ENCODE measurements at regions not wholly inside any gene's neighbourhood (a gene's known extent, or its start where the extent isn't known, plus 50 kb on each side); places are given as distances from the start of the nearest gene placed in this dataset.

- TF ChIP-seq CTCF (IDR thresholded peaks at IDR 0.05; ENCODE audit: low read depth, low read length) (no peak), POLR2A (IDR thresholded peaks at IDR 0.05; ENCODE audit: extremely low read depth, insufficient read length) (no peak), MAX (IDR thresholded peaks at IDR 0.05; ENCODE audit: low read depth, low read length) (no peak), MYC (IDR thresholded peaks at IDR 0.05; ENCODE audit: low read depth, low read length) (no peak)
These were observed 121.2 kb downstream of the RFPL4B start for GRCh38 chr6:112468359-112468758.

Data from NB4 (cell line).